ENCODE measurements at regions not wholly inside any gene's neighbourhood (a gene's known extent, or its start where the extent isn't known, plus 50 kb on each side); places are given as distances from the start of the nearest gene placed in this dataset.
"Not testable (repeated sequence)": the region's sequence is repeated elsewhere in the genome, so short reads cannot be mapped to it uniquely, and the experiment has no call there.

DNA sequence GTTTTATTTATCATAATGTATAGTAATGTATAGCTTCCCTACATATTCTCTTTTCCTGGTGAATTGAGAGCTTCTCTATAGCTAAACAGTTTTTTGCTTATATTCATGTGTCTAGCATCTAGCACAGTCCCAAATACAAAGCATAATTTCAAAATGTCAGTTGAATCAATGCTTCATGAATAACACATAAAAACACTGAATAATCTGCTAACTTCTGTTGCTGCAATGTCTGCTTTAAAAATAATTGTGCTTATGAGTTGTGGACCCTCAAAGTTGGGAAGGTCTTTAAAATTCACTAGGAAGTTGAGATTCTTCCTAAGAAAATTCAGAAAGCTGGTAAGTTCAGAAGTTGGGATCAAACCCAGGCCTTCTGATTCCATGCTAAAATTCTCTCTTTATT, 600.9 kb upstream of the FAM98A start:
- ATAC-seq = no peak
- intact Hi-C loops (cut with DNase I) = no loop called here

DNA sequence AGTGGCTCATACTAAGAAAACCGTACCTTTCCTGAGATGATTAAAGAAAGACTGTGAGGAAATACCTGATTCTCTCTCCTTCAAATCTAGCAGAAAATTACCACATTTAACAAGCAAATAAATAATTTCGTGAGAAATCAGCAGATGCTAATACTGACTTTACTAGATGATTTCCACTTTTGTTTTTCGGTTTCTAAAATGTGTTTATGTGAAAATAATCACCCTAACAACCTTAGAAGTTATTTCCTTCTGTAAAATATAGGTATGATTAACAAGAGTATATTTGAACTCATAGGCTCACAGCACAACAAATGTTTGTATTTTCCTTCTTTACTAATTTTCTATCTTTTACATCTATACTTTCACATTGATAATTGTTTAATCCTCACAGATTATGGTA, 594.1 kb upstream of the FAM98A start:
- intact Hi-C loops (cut with DNase I) = no loop called here
- DNase-seq = no peak
- ATAC-seq = no peak

More for the DNA sequence above, 600.9 kb upstream of the FAM98A start:
- no peak for DNase-seq

DNA sequence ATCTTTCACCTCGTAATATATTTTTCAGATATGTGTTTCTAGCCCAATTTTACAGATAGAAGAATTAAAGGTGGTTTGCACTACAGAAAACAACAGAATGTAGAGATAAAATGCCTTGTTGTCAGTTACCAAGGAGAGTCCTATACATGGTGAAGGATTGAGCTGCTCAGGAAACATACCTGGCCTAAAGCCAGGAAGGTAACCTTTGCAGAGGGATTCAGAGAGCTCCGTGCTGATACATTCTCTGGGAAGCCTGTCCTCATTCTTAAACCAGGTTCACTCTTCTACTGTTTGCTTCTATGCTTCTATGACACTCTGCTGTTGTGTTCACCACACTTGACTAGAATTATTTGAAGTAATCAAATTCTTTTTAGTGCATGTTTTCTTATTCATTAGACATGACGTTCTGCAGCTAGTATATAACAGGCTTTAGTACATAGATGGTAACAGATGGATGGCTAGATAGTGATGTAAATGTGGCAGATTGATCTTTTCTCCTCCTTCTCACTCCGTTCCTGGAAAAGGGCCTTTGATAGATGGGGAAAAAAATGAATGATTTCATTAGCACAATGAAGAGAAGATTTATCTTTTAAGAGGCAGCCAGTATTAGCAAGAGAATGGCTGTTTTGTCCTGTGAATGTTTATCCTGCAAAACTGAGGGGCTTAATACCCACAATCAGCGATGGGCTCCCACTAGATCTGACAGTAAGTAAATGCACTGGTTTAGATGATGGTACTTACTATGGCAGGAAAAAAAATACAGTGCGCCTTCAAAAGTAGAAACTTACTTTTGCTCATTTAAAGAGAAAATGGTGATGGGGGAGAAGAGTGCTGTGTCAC, 589.6 kb upstream of the FAM98A start:
- ATAC-seq (no peak), DNase-seq (no peak)

DNA sequence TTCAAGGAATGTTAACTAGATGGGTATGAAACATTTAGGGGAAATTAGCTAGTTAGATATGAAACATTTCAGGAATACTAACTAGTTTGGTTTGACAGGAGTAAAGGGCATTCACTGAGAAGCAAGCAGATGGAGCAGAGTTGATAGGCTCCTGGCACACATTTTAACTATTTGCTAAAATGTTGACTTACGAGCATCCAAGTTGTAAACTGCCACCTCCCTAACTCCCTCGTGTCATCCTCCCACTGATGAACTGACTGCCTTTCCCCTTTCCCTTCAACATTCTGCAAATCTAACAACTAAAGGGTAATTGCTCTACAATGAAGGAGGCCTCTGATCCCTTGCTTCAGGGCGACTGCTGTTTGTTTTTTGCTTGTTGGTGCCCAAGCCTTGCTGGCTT, 580.4 kb upstream of the FAM98A start:
- intact Hi-C loops (cut with DNase I) = no loop called here
- DNase-seq = no peak
- ATAC-seq = no peak

More for the DNA sequence above, 589.6 kb upstream of the FAM98A start:
- intact Hi-C loops (cut with DNase I) = no loop called here

DNA sequence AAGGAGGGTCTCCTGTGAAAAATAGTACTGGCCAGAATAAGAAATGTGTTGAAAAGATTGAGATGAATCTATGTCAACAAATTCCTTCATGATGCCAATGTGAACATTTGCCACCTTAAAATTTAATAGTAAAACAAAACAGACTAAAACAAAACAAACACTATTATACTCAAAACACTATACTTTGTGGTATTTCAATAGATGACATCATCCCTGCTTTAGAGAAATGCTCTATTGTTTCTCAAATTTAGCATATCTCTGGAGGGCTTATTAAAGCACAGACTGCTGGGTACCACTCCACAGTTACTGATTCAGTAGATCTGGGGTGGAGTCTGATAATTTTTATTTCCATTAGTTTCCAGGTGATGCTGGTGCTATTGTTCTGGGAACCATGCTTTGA, 579.4 kb upstream of the FAM98A start:
- intact Hi-C loops (cut with DNase I) = no loop called here
- ATAC-seq (no peak), DNase-seq (no peak)

DNA sequence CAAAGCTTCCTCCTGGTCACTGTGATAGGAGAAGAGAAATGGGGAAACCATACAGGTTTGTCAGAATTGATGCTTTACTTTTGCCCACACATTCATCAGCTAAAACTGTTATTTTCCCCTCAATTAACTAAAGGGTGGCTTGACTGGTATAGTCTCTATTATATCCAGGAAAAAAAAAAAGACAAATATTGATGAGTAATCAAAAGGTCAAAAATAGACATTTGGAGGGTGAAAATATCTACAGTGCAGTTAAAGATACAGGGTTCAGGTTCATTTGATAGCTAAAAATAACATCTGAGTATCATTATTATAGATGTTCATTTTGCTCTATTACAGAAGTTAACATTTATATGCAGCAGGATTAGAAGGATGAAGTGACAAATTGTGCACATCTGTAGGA, 577.6 kb upstream of the FAM98A start:
- intact Hi-C loops (cut with DNase I) = no loop called here
- no peak for DNase-seq
- ATAC-seq = no peak

DNA sequence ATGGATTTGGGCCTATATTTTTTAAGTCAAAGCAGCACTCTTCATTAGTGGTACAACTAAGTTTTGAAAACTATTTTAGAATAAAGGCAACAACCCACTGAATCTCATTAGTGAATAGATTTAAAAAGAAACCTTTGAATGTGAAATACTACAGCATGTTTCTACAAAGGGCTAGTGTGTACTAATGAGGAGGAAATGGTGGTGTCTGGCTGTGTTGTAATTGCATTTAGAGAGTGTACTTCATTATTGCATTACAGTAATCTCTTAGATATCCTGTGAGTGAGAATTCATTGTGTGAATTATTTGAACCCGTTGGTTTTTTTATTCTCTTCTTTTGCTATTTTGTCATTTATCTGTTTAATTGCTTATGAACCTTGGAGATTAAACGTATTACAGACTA, 575.4 kb upstream of the FAM98A start:
- ATAC-seq (no peak), DNase-seq (no peak)
- intact Hi-C loops (cut with DNase I) = no loop called here

DNA sequence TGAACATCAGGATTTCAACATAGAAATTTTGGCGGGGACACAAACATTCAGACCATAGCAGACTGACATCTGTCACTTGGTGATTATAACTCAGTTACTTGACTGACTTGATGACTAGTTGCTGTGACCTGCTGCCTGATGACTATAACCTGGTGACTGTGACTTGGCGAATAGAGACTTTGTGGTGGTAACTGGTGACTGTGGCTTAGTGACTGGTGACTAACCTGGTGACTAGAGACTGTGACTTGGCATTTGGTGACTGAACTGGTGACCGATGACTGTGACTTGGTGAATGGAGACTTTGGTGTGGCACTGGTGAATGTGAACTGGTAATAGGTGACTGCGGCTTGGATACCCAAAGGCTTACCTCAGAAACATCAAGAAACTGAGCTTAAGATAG, 563.1 kb upstream of the FAM98A start:
- DNase-seq (no peak), ATAC-seq (no peak)
- intact Hi-C loops (cut with DNase I) = no loop called here

DNA sequence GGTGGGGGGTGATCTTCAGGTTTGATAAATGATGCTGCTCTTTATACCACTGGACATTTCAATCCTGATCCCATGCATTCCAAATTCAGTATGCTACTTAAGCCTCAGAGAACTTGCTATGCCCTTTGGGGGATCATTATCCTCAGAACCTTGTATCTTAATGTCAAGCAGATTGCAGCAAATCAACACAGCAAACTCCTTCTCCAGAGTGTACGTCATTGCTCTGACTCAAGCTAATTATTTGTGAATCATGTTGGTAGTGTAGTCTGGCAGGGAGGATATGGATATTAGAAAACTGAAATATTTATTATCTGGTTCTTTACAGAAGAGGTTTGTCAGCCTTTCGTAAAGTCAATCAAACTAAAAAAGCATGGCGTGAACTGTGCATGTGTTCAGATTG, 562.5 kb upstream of the FAM98A start:
- ATAC-seq (no peak), DNase-seq (no peak)
- intact Hi-C loops (cut with DNase I) = no loop called here

DNA sequence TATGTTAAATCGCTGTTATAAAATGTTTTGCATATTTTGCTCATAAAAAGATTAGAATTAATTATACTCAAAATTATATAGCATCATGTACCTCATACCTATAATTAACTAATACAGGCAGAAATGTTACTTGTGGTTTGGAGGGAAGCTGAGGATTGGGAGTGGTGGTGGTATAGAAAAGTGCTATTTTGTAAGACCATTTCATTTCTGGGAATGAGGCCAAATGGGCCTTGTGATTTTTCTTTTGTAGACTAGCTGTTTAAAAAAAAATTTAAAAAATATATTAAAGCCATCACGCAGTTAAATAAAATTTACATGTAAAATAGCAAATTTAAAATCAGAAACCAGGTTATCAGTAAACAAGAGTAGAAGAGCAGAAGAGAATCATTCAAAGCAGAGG, 560.8 kb upstream of the FAM98A start:
- DNase-seq = no peak
- intact Hi-C loops (cut with DNase I) = no loop called here
- ATAC-seq = no peak

DNA sequence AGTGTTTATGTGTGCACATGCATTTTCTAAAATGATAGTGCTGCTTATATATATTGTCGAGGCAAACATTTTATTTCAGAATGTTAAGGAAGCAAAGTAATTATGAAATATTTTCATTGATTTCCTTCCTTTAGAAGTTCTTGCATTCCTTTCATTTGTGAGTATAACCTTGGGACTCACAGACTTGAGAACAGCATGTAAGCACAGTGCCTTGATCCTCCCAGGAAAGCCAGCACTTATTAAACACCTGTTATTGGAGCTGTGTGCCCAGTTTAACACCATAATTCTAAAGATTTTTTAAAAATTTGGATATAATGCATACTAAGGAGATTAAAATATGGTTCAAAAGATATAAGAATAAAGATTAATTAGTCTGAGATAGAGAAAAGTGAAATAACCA, 554.4 kb upstream of the FAM98A start:
- no peak for ATAC-seq
- intact Hi-C loops (cut with DNase I) = no loop called here
- no peak for DNase-seq

DNA sequence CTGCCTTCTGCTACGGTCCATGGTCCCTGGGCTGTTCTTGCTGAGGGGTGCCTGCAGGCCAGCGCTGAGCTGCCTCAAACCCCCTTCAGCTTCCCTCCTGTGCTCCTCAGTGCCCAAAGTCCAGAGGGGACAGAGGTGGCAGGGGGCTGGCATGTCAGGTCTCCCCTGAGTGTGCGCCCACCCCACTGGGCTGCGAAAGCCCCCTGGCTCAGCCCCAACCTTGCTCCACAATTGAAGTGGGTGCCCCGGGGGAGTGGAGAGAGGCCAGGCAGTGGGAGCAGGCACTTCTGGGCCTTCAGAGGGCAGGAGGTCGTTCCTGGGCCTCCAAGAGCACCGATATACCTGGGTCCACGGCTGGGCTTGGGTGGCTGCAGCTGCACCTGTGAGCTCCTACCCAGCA, 548.7 kb upstream of the FAM98A start:
- ATAC-seq = no peak
- intact Hi-C loops (cut with DNase I) = no loop called here
- DNase-seq = no peak

DNA sequence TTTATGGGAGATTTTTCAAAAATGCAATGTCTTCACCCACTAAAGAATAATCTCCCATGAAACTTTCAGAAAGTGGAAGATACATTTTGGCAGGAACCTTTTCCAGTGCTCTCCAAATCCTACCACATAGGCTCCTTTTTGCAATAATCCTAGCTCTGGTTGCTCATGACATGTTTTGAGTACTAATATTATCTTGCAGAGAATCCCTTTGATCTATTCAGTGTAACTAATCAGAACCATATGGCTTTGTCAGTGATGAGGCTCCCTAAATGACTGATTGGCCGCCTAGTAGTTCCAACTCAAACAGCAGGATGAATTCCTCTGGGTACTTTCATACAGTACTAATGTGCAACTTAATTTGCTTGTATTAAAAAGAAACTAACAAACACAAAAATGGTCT, 544.0 kb upstream of the FAM98A start:
- intact Hi-C loops (cut with DNase I) = no loop called here
- ATAC-seq (no peak), DNase-seq (no peak)

DNA sequence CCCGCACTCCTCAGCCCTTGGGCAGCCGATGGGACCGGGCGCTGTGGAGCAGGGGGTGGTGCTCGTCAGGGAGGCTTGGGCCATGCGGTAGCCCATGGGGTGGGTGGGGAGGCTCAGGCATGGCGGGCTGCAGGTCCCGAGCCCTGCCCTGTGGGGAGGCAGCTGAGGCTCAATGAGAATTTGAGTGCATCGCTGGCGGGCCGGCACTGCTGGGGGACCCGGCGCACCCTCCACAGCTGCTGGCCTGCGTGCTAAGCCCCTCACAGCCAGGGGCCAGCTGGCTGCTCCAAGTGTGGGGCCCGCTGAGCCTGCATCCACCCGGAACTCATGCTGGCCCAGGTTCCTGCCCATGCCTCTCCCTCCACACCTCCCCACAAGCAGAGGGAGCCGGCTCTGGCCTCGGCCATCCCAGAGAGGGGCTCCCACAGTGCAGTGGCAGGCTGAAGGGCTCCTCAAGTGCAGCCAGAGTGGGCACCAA, 543.5 kb upstream of the FAM98A start:
- ATAC-seq; intact Hi-C loops (cut with DNase I); DNase-seq: not testable (repeated sequence)

DNA sequence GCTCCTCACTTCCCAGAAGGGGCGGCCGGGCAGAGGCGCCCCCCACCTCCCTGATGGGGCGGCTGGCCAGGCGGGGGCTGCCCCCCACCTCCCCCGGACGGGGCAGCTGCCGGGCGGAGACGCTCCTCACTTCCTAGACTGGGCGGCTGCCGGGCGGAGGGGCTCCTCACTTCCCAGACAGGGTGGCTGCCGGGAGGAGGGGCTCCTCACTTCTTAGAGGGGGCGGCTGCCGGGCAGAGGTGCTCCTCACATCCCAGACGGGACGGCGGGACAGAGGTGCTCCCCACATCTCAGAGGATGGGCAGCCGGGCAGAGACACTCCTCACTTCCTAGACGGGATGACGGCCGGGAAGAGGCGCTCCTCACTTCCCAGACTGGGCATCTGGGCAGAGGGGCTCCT, 534.0 kb upstream of the FAM98A start:
- ATAC-seq; DNase-seq; intact Hi-C loops (cut with DNase I): not testable (repeated sequence)

DNA sequence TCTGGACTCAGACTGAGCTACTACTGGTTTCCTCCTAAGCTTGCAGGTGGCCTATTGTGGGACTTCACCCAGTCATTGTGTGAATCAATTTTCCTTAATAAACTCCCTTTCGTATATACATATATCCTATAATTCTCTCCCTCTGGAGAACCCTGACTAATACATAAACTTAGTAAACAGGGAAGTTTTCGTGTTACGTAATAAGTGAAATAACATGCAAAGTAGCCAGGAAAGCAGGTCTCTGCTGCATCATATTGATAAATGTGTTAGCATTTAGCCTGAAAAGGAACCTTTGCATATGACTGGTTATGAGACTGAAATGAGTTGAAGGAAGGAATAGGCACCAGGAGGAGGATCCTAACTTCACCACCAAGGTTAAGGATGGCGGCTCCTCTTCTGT, 527.2 kb upstream of the FAM98A start:
- intact Hi-C loops (cut with DNase I) = no loop called here
- DNase-seq (no peak), ATAC-seq (no peak)

DNA sequence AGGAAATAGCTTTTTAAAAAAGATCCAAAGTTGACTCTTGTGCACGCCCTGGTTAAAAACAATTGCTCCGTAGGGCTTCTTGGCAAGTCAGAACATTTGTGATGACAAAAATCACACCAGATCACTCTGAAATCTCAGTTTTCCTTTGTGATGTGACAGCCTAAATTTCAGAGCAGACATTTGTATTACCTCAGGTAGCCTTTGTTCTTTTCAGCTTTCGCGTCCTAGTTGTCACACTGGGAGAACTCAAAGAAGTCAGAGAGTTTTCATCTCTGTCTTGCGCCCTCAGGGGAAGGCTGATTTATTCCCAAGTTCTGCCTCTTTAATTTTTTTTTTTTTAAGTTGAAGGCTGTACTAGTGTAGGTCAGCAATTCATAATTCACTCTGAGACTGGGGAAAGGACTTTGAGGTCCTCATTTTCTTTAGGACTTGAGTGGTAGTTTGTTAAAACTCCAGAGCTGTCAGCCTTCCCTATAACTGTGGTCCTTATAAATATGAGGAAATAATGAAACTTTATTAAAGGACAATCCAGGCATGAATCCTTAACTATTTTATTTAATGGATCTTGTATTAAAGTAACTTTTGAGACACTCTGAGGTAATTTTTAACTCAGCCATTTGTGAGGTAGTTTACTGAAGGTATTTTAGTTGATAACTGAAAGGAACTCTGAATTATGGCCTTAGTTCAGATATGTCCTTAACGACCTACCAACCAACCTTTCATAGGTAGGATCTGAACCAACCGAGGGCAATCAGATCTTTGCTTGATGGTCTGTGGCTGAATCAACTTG, 525.1 kb upstream of the FAM98A start:
- ATAC-seq (no peak), DNase-seq (no peak)
- intact Hi-C loops (cut with DNase I) = no loop called here

DNA sequence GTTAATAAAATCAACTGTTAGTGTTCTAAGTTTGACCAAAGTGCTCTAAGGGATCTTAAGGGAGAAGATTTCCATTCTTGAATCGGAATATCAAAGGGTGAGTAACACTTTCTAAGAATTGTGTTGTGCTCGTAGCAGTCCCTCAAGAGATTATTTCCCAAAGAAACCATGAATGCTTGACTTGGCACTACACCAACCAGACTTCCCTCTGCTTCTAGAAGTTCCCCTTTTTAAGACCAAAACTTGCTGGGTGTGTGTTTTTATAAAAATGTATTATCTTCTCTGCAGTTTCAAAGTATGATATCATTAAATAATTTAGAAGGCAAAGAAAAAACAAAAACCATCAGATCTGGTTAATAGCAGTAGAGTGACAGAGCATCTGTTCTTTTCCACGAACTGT, 522.0 kb upstream of the FAM98A start:
- intact Hi-C loops (cut with DNase I) = no loop called here
- ATAC-seq (no peak), DNase-seq (no peak)

DNA sequence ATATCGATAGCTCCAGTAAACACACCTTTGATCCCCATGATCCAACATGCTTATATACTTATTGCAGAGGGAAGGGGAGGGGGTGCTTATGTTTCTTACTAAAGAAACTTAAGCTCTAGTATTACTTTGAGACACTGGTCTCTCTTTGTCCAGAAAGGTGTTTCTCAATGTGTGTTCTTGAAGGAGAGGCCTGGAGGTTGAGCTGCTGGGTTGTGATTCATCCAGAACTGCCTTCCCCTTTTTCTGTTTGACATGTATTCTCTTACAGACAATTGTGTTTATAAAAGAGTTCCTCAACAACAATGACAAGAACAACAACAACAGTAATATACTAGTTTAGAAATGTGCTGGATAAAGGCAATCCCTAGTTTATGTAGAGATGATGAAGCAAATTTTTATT, 516.0 kb upstream of the FAM98A start:
- DNase-seq (no peak), ATAC-seq (no peak)
- intact Hi-C loops (cut with DNase I) = no loop called here

DNA sequence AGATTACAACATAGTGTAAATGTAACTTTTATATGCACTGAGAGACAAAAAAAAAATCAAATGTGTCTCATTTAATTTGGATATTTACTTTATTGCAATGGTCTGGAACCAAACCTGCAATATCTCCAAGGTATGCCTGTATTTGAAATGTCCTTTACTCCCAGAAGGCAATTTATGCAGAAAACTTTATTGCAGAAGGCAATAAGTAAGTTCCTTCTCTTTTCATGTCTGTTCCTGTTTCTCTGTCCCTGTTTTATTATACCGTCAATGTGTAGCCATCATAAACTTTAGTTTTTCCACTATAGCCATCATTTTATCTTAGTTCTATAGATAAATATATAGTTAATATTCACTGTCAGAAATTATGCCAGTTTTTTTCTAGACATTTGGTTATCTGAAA, 513.1 kb upstream of the FAM98A start:
- intact Hi-C loops (cut with DNase I) = no loop called here

DNA sequence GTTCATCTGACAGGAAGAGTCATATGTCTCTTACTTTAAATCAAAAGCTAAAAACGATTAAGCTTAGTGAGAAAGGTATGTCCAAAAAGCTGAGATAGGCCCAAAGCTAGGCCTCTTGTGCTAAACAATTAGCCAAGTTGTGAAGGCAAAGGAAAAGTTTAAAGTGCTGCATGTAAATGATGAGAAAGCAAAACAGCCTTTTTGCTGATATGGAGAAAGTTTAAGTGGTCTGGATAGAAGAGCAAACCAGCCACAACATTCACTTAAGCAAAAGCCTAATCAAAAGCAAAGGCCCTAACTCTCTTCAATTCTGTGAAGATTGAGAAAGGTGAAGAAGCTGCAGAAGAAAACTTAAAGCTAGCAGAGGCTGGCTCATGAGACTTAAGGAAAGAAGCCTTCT, 511.3 kb upstream of the FAM98A start:
- intact Hi-C loops (cut with DNase I) = no loop called here
- ATAC-seq (no peak), DNase-seq (no peak)

More for the DNA sequence above, 513.1 kb upstream of the FAM98A start:
- ATAC-seq (no peak), DNase-seq (no peak)
